ENCODE measurements at regions not wholly inside any gene's neighbourhood (a gene's known extent, or its start where the extent isn't known, plus 50 kb on each side); places are given as distances from the start of the nearest gene placed in this dataset.
A peak's percentile ranks its signal among the peaks of the same experiment; 100 is the strongest.

- peak overlapping the region; percentile 10; the same call in 1 of the 2 replicates for H3K27ac ChIP-seq (ENCODE audit: low read length)
- peaks cover 11% of the 10 kb centered on the region for H3K4me1 ChIP-seq (ENCODE audit: control insufficient read depth, insufficient read depth, low read length)
- no peaks in the 10 kb centered on the region for H3K9me3 ChIP-seq (ENCODE audit: control insufficient read depth, insufficient read depth, low read depth, low read length)
- in situ Hi-C loops (cut with HindIII; ENCODE audit: low pct_unique_long_range_greater_than_20kb, low sequenced_read_pairs) (no loop called here), intact Hi-C loops (cut with micrococcal nuclease; ENCODE audit: unreplicated experiment) (no loop called here)
- TF ChIP-seq TCF7L2 (IDR thresholded peaks at IDR 0.05; ENCODE audit: low read depth, low read length) (no peak), CTCF (IDR thresholded peaks at IDR 0.05) (no peak), POLR2AphosphoS5 (IDR thresholded peaks at IDR 0.05; ENCODE audit: low read depth, low read length) (no peak), SIN3A (IDR thresholded peaks at IDR 0.05; ENCODE audit: borderline replicate concordance, insufficient read depth, low read depth, low read length) (no peak), REST (IDR thresholded peaks at IDR 0.05; ENCODE audit: insufficient read depth in 1 of 2, low read depth in 2 of 2, low read length in 1 of 2) (no peak)
- no peak for ATAC-seq
- DNase-seq (ENCODE audit: low read depth, low spot score) = no peak
- no TSS peak for BruUV-seq (replicated peaks)
- no peaks in the 10 kb centered on the region for H3K36me3 ChIP-seq (ENCODE audit: control insufficient read depth, insufficient read depth, low read length)
- H3K27me3 ChIP-seq (ENCODE audit: control insufficient read depth, insufficient read depth, low read length) = no peaks in the 10 kb centered on the region
- ChIA-PET CTCF (no interaction called here), POLR2A (no interaction called here)
- no peak overlapping the region for H3K4me3 ChIP-seq (ENCODE audit: low read depth in 2 of 2, low read length in 2 of 2)
Measured at GRCh38 chr5:125038477-125038876, 292.0 kb upstream of the ZNF608 start.

- DNase-seq (ENCODE audit: low read depth, low spot score) (no peak), ATAC-seq (no peak)
- TF ChIP-seq POLR2AphosphoS5 (IDR thresholded peaks at IDR 0.05; ENCODE audit: low read depth, low read length) (no peak), TCF7L2 (IDR thresholded peaks at IDR 0.05; ENCODE audit: low read depth, low read length) (no peak), SIN3A (IDR thresholded peaks at IDR 0.05; ENCODE audit: borderline replicate concordance, insufficient read depth, low read depth, low read length) (no peak), CTCF (IDR thresholded peaks at IDR 0.05) (no peak), REST (IDR thresholded peaks at IDR 0.05; ENCODE audit: insufficient read depth in 1 of 2, low read depth in 2 of 2, low read length in 1 of 2) (no peak)
- H3K4me1 ChIP-seq (ENCODE audit: control insufficient read depth, insufficient read depth, low read length) = peaks cover 28% of the 10 kb centered on the region
- H3K27ac ChIP-seq (ENCODE audit: low read length) = peak overlapping the region; percentile 82
- in situ Hi-C loops (cut with HindIII; ENCODE audit: low pct_unique_long_range_greater_than_20kb, low sequenced_read_pairs) = no loop called here
- H3K9me3 ChIP-seq (ENCODE audit: control insufficient read depth, insufficient read depth, low read depth, low read length) = no peaks in the 10 kb centered on the region
- intact Hi-C loops (cut with micrococcal nuclease; ENCODE audit: unreplicated experiment) = no loop called here
- no peaks in the 10 kb centered on the region for H3K36me3 ChIP-seq (ENCODE audit: control insufficient read depth, insufficient read depth, low read length)
- no peak overlapping the region for H3K4me3 ChIP-seq (ENCODE audit: low read depth in 2 of 2, low read length in 2 of 2)
- H3K27me3 ChIP-seq (ENCODE audit: control insufficient read depth, insufficient read depth, low read length) = no peaks in the 10 kb centered on the region
- CTCF ChIA-PET = no interaction called here
- no TSS peak for BruUV-seq (replicated peaks)
- POLR2A ChIA-PET = no interaction called here
Measured at GRCh38 chr5:125041798-125042197, 295.4 kb upstream of the ZNF608 start.
